ENCODE measurements at regions not wholly inside any gene's neighbourhood (a gene's known extent, or its start where the extent isn't known, plus 50 kb on each side); places are given as distances from the start of the nearest gene placed in this dataset.
A peak's percentile ranks its signal among the peaks of the same experiment; 100 is the strongest.

DNA sequence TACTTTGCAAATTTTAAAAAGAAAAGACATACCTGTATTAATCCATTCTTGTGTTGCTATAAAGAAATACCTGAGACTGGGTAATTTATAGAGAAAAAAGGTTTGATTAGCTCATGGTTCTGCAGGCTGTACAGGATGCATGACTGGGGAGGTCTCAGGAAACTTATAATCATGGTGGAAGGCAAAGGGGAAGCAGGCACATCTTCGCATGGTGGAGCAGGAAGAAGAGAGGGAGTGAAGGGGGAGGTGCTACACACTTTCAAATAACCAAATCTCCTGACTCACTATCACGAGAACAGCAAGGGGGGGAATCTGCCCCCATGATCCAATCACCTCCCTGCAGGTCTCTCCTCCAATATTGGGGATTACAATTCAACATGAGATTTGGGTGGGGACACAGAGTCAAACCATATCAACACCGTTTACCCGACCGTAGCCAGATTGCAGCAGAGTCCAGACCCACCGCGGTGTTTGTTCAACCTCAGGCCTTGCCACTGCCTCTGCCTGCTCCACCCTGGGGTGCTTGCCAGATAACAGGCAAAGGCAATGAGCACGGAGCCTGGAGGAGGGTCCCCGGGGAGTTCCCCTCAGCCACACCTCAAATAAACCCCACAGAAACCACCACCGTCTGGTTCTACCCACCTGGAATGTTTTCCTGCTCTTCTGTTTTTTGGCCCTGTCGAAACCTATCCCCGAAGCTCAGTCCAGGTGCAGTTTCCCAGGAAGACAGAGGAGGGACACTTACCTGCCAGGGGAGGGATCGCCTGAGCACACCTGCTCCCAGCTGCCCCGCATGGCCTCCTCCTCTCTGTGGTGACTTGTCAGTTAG, 142.2 kb upstream of the AFDN start:
- peaks cover 4% of the 10 kb centered on the region; the same call in 2 of the 3 replicates for H3K9me3 Mint-ChIP-seq
- Histone ChIP-seq H3K4me3 (no peak overlapping the region), H3K36me3 (ENCODE audit: insufficient read depth) (no peaks in the 10 kb centered on the region), H3K9me2 (ENCODE audit: insufficient read depth) (0 out of 2 replicates have a peak, but pooled peaks cover 5% of the 10 kb centered on the region), H2AFZ (no peak overlapping the region), H3K4me1 (ENCODE audit: insufficient read depth) (peaks cover 4% of the 10 kb centered on the region), H3F3A (replicated peaks; ENCODE audit: low read depth) (peaks cover 8% of the 10 kb centered on the region; the same call in 1 of the 2 replicates), H3K27me3 (ENCODE audit: insufficient read depth) (peaks cover 12% of the 10 kb centered on the region; the same call in 1 of the 2 replicates), H3K79me2 (replicated peaks; ENCODE audit: insufficient read depth) (no peaks in the 10 kb centered on the region), H3K4me2 (no peak overlapping the region), H4K20me1 (replicated peaks; ENCODE audit: insufficient read depth) (no peaks in the 10 kb centered on the region), H3K27ac (ENCODE audit: low read depth) (no peak overlapping the region)
- DNase-seq (ENCODE audit: low spot score) (peak; percentile 50), ATAC-seq (peak; percentile 74)
- no peak overlapping the region for H3K27ac Mint-ChIP-seq
- TF ChIP-seq EZH2 (IDR thresholded peaks at IDR 0.05; ENCODE audit: low read depth, unreplicated experiment) (no peak), EZH2phosphoT487 (IDR thresholded peaks at IDR 0.05; ENCODE audit: unreplicated experiment) (no peak), ZNF114 (CRISPR knock-in tag; IDR thresholded peaks at IDR 0.05) (no peak)
- TF ChIP-seq, protein P1, sequence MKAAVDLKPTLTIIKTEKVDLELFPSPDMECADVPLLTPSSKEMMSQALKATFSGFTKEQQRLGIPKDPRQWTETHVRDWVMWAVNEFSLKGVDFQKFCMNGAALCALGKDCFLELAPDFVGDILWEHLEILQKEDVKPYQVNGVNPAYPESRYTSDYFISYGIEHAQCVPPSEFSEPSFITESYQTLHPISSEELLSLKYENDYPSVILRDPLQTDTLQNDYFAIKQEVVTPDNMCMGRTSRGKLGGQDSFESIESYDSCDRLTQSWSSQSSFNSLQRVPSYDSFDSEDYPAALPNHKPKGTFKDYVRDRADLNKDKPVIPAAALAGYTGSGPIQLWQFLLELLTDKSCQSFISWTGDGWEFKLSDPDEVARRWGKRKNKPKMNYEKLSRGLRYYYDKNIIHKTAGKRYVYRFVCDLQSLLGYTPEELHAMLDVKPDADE (IDR thresholded peaks at IDR 0.05) = no peak
- TF ChIP-seq, protein P2, sequence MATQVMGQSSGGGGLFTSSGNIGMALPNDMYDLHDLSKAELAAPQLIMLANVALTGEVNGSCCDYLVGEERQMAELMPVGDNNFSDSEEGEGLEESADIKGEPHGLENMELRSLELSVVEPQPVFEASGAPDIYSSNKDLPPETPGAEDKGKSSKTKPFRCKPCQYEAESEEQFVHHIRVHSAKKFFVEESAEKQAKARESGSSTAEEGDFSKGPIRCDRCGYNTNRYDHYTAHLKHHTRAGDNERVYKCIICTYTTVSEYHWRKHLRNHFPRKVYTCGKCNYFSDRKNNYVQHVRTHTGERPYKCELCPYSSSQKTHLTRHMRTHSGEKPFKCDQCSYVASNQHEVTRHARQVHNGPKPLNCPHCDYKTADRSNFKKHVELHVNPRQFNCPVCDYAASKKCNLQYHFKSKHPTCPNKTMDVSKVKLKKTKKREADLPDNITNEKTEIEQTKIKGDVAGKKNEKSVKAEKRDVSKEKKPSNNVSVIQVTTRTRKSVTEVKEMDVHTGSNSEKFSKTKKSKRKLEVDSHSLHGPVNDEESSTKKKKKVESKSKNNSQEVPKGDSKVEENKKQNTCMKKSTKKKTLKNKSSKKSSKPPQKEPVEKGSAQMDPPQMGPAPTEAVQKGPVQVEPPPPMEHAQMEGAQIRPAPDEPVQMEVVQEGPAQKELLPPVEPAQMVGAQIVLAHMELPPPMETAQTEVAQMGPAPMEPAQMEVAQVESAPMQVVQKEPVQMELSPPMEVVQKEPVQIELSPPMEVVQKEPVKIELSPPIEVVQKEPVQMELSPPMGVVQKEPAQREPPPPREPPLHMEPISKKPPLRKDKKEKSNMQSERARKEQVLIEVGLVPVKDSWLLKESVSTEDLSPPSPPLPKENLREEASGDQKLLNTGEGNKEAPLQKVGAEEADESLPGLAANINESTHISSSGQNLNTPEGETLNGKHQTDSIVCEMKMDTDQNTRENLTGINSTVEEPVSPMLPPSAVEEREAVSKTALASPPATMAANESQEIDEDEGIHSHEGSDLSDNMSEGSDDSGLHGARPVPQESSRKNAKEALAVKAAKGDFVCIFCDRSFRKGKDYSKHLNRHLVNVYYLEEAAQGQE (IDR thresholded peaks at IDR 0.05; ENCODE audit: unreplicated experiment) = no peak
- H3K4me1 Mint-ChIP-seq = peaks cover 36% of the 10 kb centered on the region
- H3K36me3 Mint-ChIP-seq (ENCODE audit: low read depth) = peaks cover 5% of the 10 kb centered on the region; the same call in 1 of the 3 replicates
- no peak overlapping the region for H3K4me3 Mint-ChIP-seq
- peaks cover 32% of the 10 kb centered on the region for H3K27me3 Mint-ChIP-seq (ENCODE audit: insufficient read depth, low read depth, poor library complexity)

DNA sequence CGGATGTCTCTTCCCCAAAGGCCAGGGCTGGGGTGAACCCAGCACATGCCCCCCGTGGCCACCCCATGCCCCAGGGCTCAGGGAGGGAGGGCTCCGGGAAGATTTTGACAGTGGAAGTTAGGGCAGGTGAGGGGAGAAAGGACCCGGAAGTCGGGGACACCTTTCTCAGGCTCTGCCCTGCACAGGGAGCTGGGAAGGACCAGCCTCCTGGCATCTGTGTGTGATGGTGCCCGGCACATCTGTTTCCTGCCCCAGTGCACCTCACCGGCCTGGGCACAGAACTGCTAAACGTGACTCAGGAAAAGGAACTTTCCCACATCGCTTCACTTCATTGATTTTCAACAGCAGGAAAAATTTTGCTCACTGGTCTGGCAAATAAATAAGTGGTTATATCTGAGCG, 141.1 kb upstream of the AFDN start:
- H3K4me3 ChIP-seq = no peak overlapping the region
- H3K9me3 Mint-ChIP-seq = no peaks in the 10 kb centered on the region; the same call in 1 of the 3 replicates
- no peak for DNase-seq (ENCODE audit: low spot score)
- TF ChIP-seq EZH2 (IDR thresholded peaks at IDR 0.05; ENCODE audit: low read depth, unreplicated experiment) (no peak), ZNF114 (CRISPR knock-in tag; IDR thresholded peaks at IDR 0.05) (no peak), CREB1 (CRISPR knock-in tag; IDR thresholded peaks at IDR 0.05; ENCODE audit: low read depth) (no peak), STAT1 (IDR thresholded peaks at IDR 0.05; ENCODE audit: unreplicated experiment) (no peak), JUNB (IDR thresholded peaks at IDR 0.05; ENCODE audit: unreplicated experiment) (no peak), NANOG (IDR thresholded peaks at IDR 0.05; ENCODE audit: borderline replicate concordance) (no peak), EZH2phosphoT487 (IDR thresholded peaks at IDR 0.05; ENCODE audit: unreplicated experiment) (no peak), POLR2AphosphoS5 (IDR thresholded peaks at IDR 0.05; ENCODE audit: low read depth) (no peak)
- TF ChIP-seq, protein P3, sequence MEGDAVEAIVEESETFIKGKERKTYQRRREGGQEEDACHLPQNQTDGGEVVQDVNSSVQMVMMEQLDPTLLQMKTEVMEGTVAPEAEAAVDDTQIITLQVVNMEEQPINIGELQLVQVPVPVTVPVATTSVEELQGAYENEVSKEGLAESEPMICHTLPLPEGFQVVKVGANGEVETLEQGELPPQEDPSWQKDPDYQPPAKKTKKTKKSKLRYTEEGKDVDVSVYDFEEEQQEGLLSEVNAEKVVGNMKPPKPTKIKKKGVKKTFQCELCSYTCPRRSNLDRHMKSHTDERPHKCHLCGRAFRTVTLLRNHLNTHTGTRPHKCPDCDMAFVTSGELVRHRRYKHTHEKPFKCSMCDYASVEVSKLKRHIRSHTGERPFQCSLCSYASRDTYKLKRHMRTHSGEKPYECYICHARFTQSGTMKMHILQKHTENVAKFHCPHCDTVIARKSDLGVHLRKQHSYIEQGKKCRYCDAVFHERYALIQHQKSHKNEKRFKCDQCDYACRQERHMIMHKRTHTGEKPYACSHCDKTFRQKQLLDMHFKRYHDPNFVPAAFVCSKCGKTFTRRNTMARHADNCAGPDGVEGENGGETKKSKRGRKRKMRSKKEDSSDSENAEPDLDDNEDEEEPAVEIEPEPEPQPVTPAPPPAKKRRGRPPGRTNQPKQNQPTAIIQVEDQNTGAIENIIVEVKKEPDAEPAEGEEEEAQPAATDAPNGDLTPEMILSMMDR (conservative IDR thresholded peaks at IDR 0.05; ENCODE audit: low read depth in 2 of 2) = no peak
- TF ChIP-seq, protein P2 (IDR thresholded peaks at IDR 0.05; ENCODE audit: unreplicated experiment) = no peak

More for the DNA sequence above, 141.1 kb upstream of the AFDN start:
- Histone ChIP-seq H3K4me2 (no peak overlapping the region), H3K27me3 (ENCODE audit: insufficient read depth) (peaks cover 4% of the 10 kb centered on the region; the same call in 1 of the 2 replicates), H3K4me1 (ENCODE audit: insufficient read depth) (no peaks in the 10 kb centered on the region), H3K36me3 (ENCODE audit: insufficient read depth) (no peaks in the 10 kb centered on the region), H3K9me2 (ENCODE audit: insufficient read depth) (0 out of 2 replicates have a peak, but pooled peaks cover 5% of the 10 kb centered on the region), H3K27ac (ENCODE audit: low read depth) (no peak overlapping the region), H2AFZ (peak overlapping the region; percentile 29; the same call in 1 of the 2 replicates), H3K79me2 (replicated peaks; ENCODE audit: insufficient read depth) (no peaks in the 10 kb centered on the region), H3F3A (replicated peaks; ENCODE audit: low read depth) (peaks cover 8% of the 10 kb centered on the region; the same call in 1 of the 2 replicates), H4K20me1 (replicated peaks; ENCODE audit: insufficient read depth) (no peaks in the 10 kb centered on the region)
- ATAC-seq = no peak
- peaks cover 25% of the 10 kb centered on the region for H3K27me3 Mint-ChIP-seq (ENCODE audit: insufficient read depth, low read depth, poor library complexity)
- peaks cover 5% of the 10 kb centered on the region; the same call in 1 of the 3 replicates for H3K36me3 Mint-ChIP-seq (ENCODE audit: low read depth)
- H3K4me3 Mint-ChIP-seq = no peak overlapping the region
- H3K4me1 Mint-ChIP-seq = peaks cover 34% of the 10 kb centered on the region
- H3K27ac Mint-ChIP-seq = no peak overlapping the region
